Astrocyte (in vitro differentiated cells and primary cell): ENCODE measurements at regions not wholly inside any gene's neighbourhood (a gene's known extent, or its start where the extent isn't known, plus 50 kb on each side); places are given as distances from the start of the nearest gene placed in this dataset.

Source experiments
- DNase-seq: peaks from one replicate; pipeline ENCODE4 v3.0.0-alpha.2; 2010; ENCODE audit warnings: low read depth
- FAIRE-seq: peaks from 2 replicates; lab custom pipeline; 2011; peaks lifted over from hg19 to GRCh38; lab: Jason Lieb, UNC
- H2AFZ ChIP-seq: 2 replicates; pipeline ENCODE4 v1.6.0; 2012; ENCODE audit warnings: low read depth, low read length, inconsistent platforms
- H3K27ac ChIP-seq: 2 replicates; pipeline ENCODE4 v1.5.1; 2011; ENCODE audit warnings: low read depth, low read length, inconsistent platforms
- H3K27me3 ChIP-seq: 2 replicates; pipeline ENCODE4 v1.6.0; 2011; ENCODE audit warnings: low read length, inconsistent platforms; ENCODE audit not compliant: insufficient read depth
- H3K36me3 ChIP-seq: 2 replicates; pipeline ENCODE4 v1.5.1; 2011; ENCODE audit warnings: low read length, inconsistent platforms; ENCODE audit not compliant: insufficient read depth
- H3K4me1 ChIP-seq: 2 replicates; pipeline ENCODE4 v1.5.1; 2011; ENCODE audit warnings: low read length, inconsistent platforms; ENCODE audit not compliant: insufficient read depth
- H3K4me2 ChIP-seq: 2 replicates; pipeline ENCODE4 v1.6.0; 2012; ENCODE audit warnings: low read length, inconsistent platforms
- H3K4me3 ChIP-seq: 2 replicates; pipeline ENCODE4 v1.5.1; 2011; ENCODE audit warnings: low read depth, mild to moderate bottlenecking, low read length, inconsistent platforms; ENCODE audit not compliant: insufficient read depth
- H3K79me2 ChIP-seq: 2 replicates; pipeline ENCODE4 v1.6.0; 2012; ENCODE audit warnings: mild to moderate bottlenecking, low read length, inconsistent platforms; ENCODE audit not compliant: insufficient read depth
- H3K9ac ChIP-seq: 2 replicates; pipeline ENCODE4 v1.6.0; 2012; ENCODE audit warnings: mild to moderate bottlenecking, low read length, inconsistent platforms
- H3K9me3 ChIP-seq: 2 replicates; pipeline ENCODE4 v1.5.1; 2012; ENCODE audit warnings: low read depth, mild to moderate bottlenecking, low read length, inconsistent platforms; ENCODE audit not compliant: insufficient read depth
- H4K20me1 ChIP-seq: 2 replicates; pipeline ENCODE4 v1.6.0; 2012; ENCODE audit warnings: low read length, inconsistent platforms; ENCODE audit not compliant: insufficient read depth
- H3K27ac Mint-ChIP-seq: one replicate; pipeline ENCODE4 v1.8.0; 2021; ENCODE audit warnings: mild to moderate bottlenecking, mixed read lengths; ENCODE audit not compliant: unreplicated experiment
- H3K27me3 Mint-ChIP-seq: one replicate; pipeline ENCODE4 v1.8.0; 2021; ENCODE audit warnings: low read depth, mixed read lengths; ENCODE audit not compliant: unreplicated experiment
- H3K36me3 Mint-ChIP-seq: one replicate; pipeline ENCODE4 v1.8.0; 2021; ENCODE audit warnings: low read depth, mixed read lengths; ENCODE audit not compliant: unreplicated experiment
- H3K4me1 Mint-ChIP-seq: one replicate; pipeline ENCODE4 v1.8.0; 2021; ENCODE audit warnings: low read depth, mixed read lengths; ENCODE audit not compliant: unreplicated experiment
- H3K4me3 Mint-ChIP-seq: one replicate; pipeline ENCODE4 v1.8.0; 2021; ENCODE audit warnings: mild to moderate bottlenecking, moderate library complexity, mixed read lengths; ENCODE audit not compliant: unreplicated experiment
- H3K9me3 Mint-ChIP-seq: one replicate; pipeline ENCODE4 v1.8.0; 2021; ENCODE audit warnings: mild to moderate bottlenecking, mixed read lengths; ENCODE audit not compliant: unreplicated experiment
- CTCF ChIP-seq: IDR thresholded peaks from 2 replicates; pipeline ENCODE4 v1.5.1; 2011; ENCODE audit warnings: low read depth, mild to moderate bottlenecking, inconsistent platforms, low read length, moderate library complexity; ENCODE audit not compliant: insufficient read depth
- EZH2 ChIP-seq: IDR thresholded peaks from 2 replicates; pipeline ENCODE4 v1.6.1; 2012; ENCODE audit warnings: mild to moderate bottlenecking, low read length, inconsistent platforms; ENCODE audit not compliant: insufficient read depth

GRCh38 chr12:67582238-67582834, 66.2 kb upstream of the DYRK2 start:
- no peaks in the 10 kb centered on the region for H3K79me2 ChIP-seq
- no peak overlapping the region for H3K4me2 ChIP-seq
- no peaks in the 10 kb centered on the region for H4K20me1 ChIP-seq
- H3K4me3 ChIP-seq = no peak overlapping the region
- H2AFZ ChIP-seq = no peak overlapping the region
- TF ChIP-seq CTCF (no peak), EZH2 (no peak)
- no peaks in the 10 kb centered on the region for H3K36me3 Mint-ChIP-seq
- H3K27me3 ChIP-seq = peaks cover 2% of the 10 kb centered on the region
- H3K9me3 Mint-ChIP-seq = peaks cover 4% of the 10 kb centered on the region
- no peaks in the 10 kb centered on the region for H3K4me1 ChIP-seq
- no peaks in the 10 kb centered on the region for H3K36me3 ChIP-seq
- DNase-seq (no peak), FAIRE-seq (no peak)
- H3K9me3 ChIP-seq = no peaks in the 10 kb centered on the region
- H3K27ac Mint-ChIP-seq = no peak overlapping the region
- peaks cover 1% of the 10 kb centered on the region for H3K27me3 Mint-ChIP-seq
- H3K27ac ChIP-seq = no peak overlapping the region
- peaks cover 11% of the 10 kb centered on the region for H3K4me1 Mint-ChIP-seq
- H3K9ac ChIP-seq = no peak overlapping the region
- no peak overlapping the region for H3K4me3 Mint-ChIP-seq

- H3K36me3 Mint-ChIP-seq = no peaks in the 10 kb centered on the region
- Histone ChIP-seq H4K20me1 (no peaks in the 10 kb centered on the region), H2AFZ (no peak overlapping the region), H3K9me3 (no peaks in the 10 kb centered on the region), H3K4me3 (no peak overlapping the region), H3K4me1 (no peaks in the 10 kb centered on the region), H3K27ac (no peak overlapping the region), H3K79me2 (no peaks in the 10 kb centered on the region), H3K36me3 (no peaks in the 10 kb centered on the region), H3K9ac (no peak overlapping the region), H3K27me3 (peaks cover 2% of the 10 kb centered on the region), H3K4me2 (no peak overlapping the region)
- no peak overlapping the region for H3K4me3 Mint-ChIP-seq
- peaks cover 11% of the 10 kb centered on the region for H3K4me1 Mint-ChIP-seq
- no peak for DNase-seq
- TF ChIP-seq CTCF = no peak
- H3K27me3 Mint-ChIP-seq = peaks cover 1% of the 10 kb centered on the region
- H3K27ac Mint-ChIP-seq = no peak overlapping the region
- no peak for FAIRE-seq
- H3K9me3 Mint-ChIP-seq = peaks cover 4% of the 10 kb centered on the region
Observed at GRCh38 chr12:67582844-67583243, 65.7 kb upstream of the DYRK2 start.

GRCh38 chr12:67586951-67587350, 61.6 kb upstream of the DYRK2 start:
- Mint-ChIP-seq H3K4me3 (no peak overlapping the region), H3K27ac (no peak overlapping the region), H3K4me1 (peaks cover 2% of the 10 kb centered on the region), H3K36me3 (no peaks in the 10 kb centered on the region), H3K9me3 (no peaks in the 10 kb centered on the region), H3K27me3 (peaks cover 1% of the 10 kb centered on the region)
- H2AFZ ChIP-seq = no peak overlapping the region
- H3K79me2 ChIP-seq = no peaks in the 10 kb centered on the region
- FAIRE-seq (no peak), DNase-seq (no peak)
- no peak overlapping the region for H3K4me3 ChIP-seq
- H3K9ac ChIP-seq = no peak overlapping the region
- no peaks in the 10 kb centered on the region for H3K4me1 ChIP-seq
- H4K20me1 ChIP-seq = no peaks in the 10 kb centered on the region
- no peak overlapping the region for H3K27ac ChIP-seq
- no peak for TF ChIP-seq EZH2
- no peak for TF ChIP-seq CTCF
- H3K27me3 ChIP-seq = peaks cover 2% of the 10 kb centered on the region
- no peaks in the 10 kb centered on the region for H3K36me3 ChIP-seq
- H3K4me2 ChIP-seq = no peak overlapping the region
- no peaks in the 10 kb centered on the region for H3K9me3 ChIP-seq
